HAP-1 (cell line): ENCODE measurements at regions not wholly inside any gene's neighbourhood (a gene's known extent, or its start where the extent isn't known, plus 50 kb on each side); places are given as distances from the start of the nearest gene placed in this dataset.
"Not testable (repeated sequence)": the region's sequence is repeated elsewhere in the genome, so short reads cannot be mapped to it uniquely, and the experiment has no call there.

Experiments
- DNase-seq, 2 experiments: peaks; one replicate each; pipeline ENCODE4 v3.0.0-alpha.2; 2016 to 2020; ENCODE audit warnings: low spot score in 2 of 2
- H3K27me3 ChIP-seq: fragments of 250-450 bp; sonication (Bioruptor Pico); 2 replicates; pipeline ENCODE4 v1.5.1; 2020; ENCODE audit warnings: low read depth, mild to moderate bottlenecking, moderate library complexity
- H3K36me3 ChIP-seq: fragments of 250-450 bp; sonication (Bioruptor Pico); replicated peaks from 2 replicates; pipeline ENCODE4 v1.5.1; 2020; ENCODE audit warnings: mild to moderate bottlenecking
- H3K4me1 ChIP-seq: fragments of 250-450 bp; sonication (Bioruptor Pico); 2 replicates; pipeline ENCODE4 v1.5.1; 2020; ENCODE audit warnings: mild to moderate bottlenecking
- H3K4me3 ChIP-seq: fragments of 250-450 bp; sonication (Bioruptor Pico); 2 replicates; pipeline ENCODE4 v1.5.1; 2020; ENCODE audit warnings: mild to moderate bottlenecking, moderate library complexity
- H3K9me3 ChIP-seq: fragments of 250-450 bp; sonication (Bioruptor Pico); 2 replicates; pipeline ENCODE4 v1.5.1; 2020; ENCODE audit warnings: mild to moderate bottlenecking, moderate library complexity
- in situ Hi-C: fragments of 300-500 bp; cut with MboI; formaldehyde crosslinking; loops from 3 replicates; pipeline ENCODE4 v1.14.3; 2020; ENCODE audit warnings: low sequenced_read_pairs, inconsistent platforms, mixed read lengths

- Histone ChIP-seq H3K4me1 (no peaks in the 10 kb centered on the region), H3K27me3 (no peaks in the 10 kb centered on the region), H3K36me3 (no peaks in the 10 kb centered on the region), H3K9me3 (no peaks in the 10 kb centered on the region), H3K4me3 (no peak overlapping the region)
- no peak for DNase-seq
- in situ Hi-C loops, result no loop called here
Observed at GRCh38 chr3:167084545-167084944, 295.6 kb downstream of the ZBBX start.

GRCh38 chr3:167078070-167078622, 302.0 kb downstream of the ZBBX start:
- Histone ChIP-seq H3K27me3 (no peaks in the 10 kb centered on the region), H3K4me3 (no peak overlapping the region), H3K9me3 (no peaks in the 10 kb centered on the region), H3K4me1 (no peaks in the 10 kb centered on the region; the same call in 1 of the 2 replicates), H3K36me3 (no peaks in the 10 kb centered on the region)
- DNase-seq, result no peak
- in situ Hi-C loops, result no loop called here

- in situ Hi-C loops, result no loop called here
- Histone ChIP-seq H3K4me3 (no peak overlapping the region), H3K36me3 (no peaks in the 10 kb centered on the region), H3K4me1 (no peaks in the 10 kb centered on the region), H3K27me3 (no peaks in the 10 kb centered on the region), H3K9me3 (no peaks in the 10 kb centered on the region)
- no peak for DNase-seq
Observed at GRCh38 chr3:167067787-167068161, 312.3 kb downstream of the ZBBX start.

- Histone ChIP-seq H3K4me3 (no peak overlapping the region), H3K4me1 (no peaks in the 10 kb centered on the region), H3K27me3 (no peaks in the 10 kb centered on the region), H3K9me3 (no peaks in the 10 kb centered on the region), H3K36me3 (no peaks in the 10 kb centered on the region)
- in situ Hi-C loops, result no loop called here
- peak; percentile 59 to 87 for DNase-seq
Observed at GRCh38 chr3:167066977-167067786, 312.9 kb downstream of the ZBBX start.

GRCh38 chr3:167057581-167057980, 322.5 kb downstream of the ZBBX start:
- Histone ChIP-seq H3K36me3 (no peaks in the 10 kb centered on the region), H3K9me3 (peaks cover 5% of the 10 kb centered on the region; the same call in 1 of the 2 replicates), H3K4me3 (no peak overlapping the region), H3K27me3 (no peaks in the 10 kb centered on the region), H3K4me1 (no peaks in the 10 kb centered on the region)
- no peak for DNase-seq
- in situ Hi-C loops, result no loop called here

- in situ Hi-C loops, result no loop called here
- no peak overlapping the region for H3K4me3 ChIP-seq
Observed at GRCh38 chr3:167054926-167055325, 325.2 kb downstream of the ZBBX start.

GRCh38 chr3:167051421-167051820, 328.7 kb downstream of the ZBBX start:
- Histone ChIP-seq H3K36me3 (no peaks in the 10 kb centered on the region), H3K4me3 (no peak overlapping the region), H3K27me3 (no peaks in the 10 kb centered on the region), H3K4me1 (no peaks in the 10 kb centered on the region), H3K9me3 (no peaks in the 10 kb centered on the region)
- no peak for DNase-seq
- in situ Hi-C loops, result no loop called here

More at GRCh38 chr3:167054926-167055325, 325.2 kb downstream of the ZBBX start:
- Histone ChIP-seq H3K9me3 (peaks cover 5% of the 10 kb centered on the region; the same call in 1 of the 2 replicates), H3K27me3 (no peaks in the 10 kb centered on the region), H3K4me1 (no peaks in the 10 kb centered on the region), H3K36me3 (no peaks in the 10 kb centered on the region)
- no peak for DNase-seq

GRCh38 chr3:167033866-167034265, 346.2 kb downstream of the ZBBX start:
- no peak for DNase-seq
- H3K4me1 ChIP-seq, result peaks cover 10% of the 10 kb centered on the region; the same call in 1 of the 2 replicates
- H3K4me3 ChIP-seq, result no peak overlapping the region
- H3K9me3 ChIP-seq, result peaks cover 2% of the 10 kb centered on the region; the same call in 1 of the 2 replicates
- in situ Hi-C loops, result no loop called here
- H3K27me3 ChIP-seq, result no peaks in the 10 kb centered on the region
- no peaks in the 10 kb centered on the region for H3K36me3 ChIP-seq

GRCh38 chr3:167032267-167032876, 347.7 kb downstream of the ZBBX start:
- DNase-seq, result peak; percentile 32 to 64
- in situ Hi-C loops, result no loop called here
- Histone ChIP-seq H3K4me3 (no peak overlapping the region), H3K9me3 (peaks cover 2% of the 10 kb centered on the region; the same call in 1 of the 2 replicates), H3K4me1 (peaks cover 10% of the 10 kb centered on the region; the same call in 1 of the 2 replicates), H3K27me3 (no peaks in the 10 kb centered on the region), H3K36me3 (no peaks in the 10 kb centered on the region)

- Histone ChIP-seq H3K4me3 (no peak overlapping the region), H3K9me3 (peaks cover 2% of the 10 kb centered on the region; the same call in 1 of the 2 replicates), H3K4me1 (peaks cover 10% of the 10 kb centered on the region; the same call in 1 of the 2 replicates), H3K36me3 (no peaks in the 10 kb centered on the region), H3K27me3 (no peaks in the 10 kb centered on the region)
- in situ Hi-C loops, result no loop called here
- no peak for DNase-seq
Observed at GRCh38 chr3:167031364-167032049, 348.6 kb downstream of the ZBBX start.

GRCh38 chr3:167030082-167030725, 349.9 kb downstream of the ZBBX start:
- Histone ChIP-seq H3K4me1 (peaks cover 10% of the 10 kb centered on the region; the same call in 1 of the 2 replicates), H3K4me3 (no peak overlapping the region), H3K27me3 (no peaks in the 10 kb centered on the region), H3K9me3 (no peaks in the 10 kb centered on the region), H3K36me3 (no peaks in the 10 kb centered on the region)
- in situ Hi-C loops, result no loop called here
- no peak for DNase-seq

GRCh38 chr3:167019503-167019902, 360.6 kb downstream of the ZBBX start:
- DNase-seq, H3K36me3 ChIP-seq, H3K4me3 ChIP-seq, H3K4me1 ChIP-seq, in situ Hi-C loops, H3K27me3 ChIP-seq, H3K9me3 ChIP-seq: not testable (repeated sequence)

GRCh38 chr3:167018591-167019111, 361.4 kb downstream of the ZBBX start:
- H3K27me3 ChIP-seq, H3K4me1 ChIP-seq, H3K36me3 ChIP-seq, H3K9me3 ChIP-seq, DNase-seq, H3K4me3 ChIP-seq, in situ Hi-C loops: not testable (repeated sequence)
